Activated effector memory CD4-positive, alpha-beta T cell treated with anti-CD3 and anti-CD28 coated beads, Interleukin-2, amount 50 U/mL, for 16 hours (primary cell): ENCODE measurements at regions not wholly inside any gene's neighbourhood (a gene's known extent, or its start where the extent isn't known, plus 50 kb on each side); places are given as distances from the start of the nearest gene placed in this dataset.
"Not testable (repeated sequence)": the region's sequence is repeated elsewhere in the genome, so short reads cannot be mapped to it uniquely, and the experiment has no call there.

Source experiments
- DNase-seq: peaks from one replicate; pipeline ENCODE4 v3.0.0-alpha.2; 2020

DNA sequence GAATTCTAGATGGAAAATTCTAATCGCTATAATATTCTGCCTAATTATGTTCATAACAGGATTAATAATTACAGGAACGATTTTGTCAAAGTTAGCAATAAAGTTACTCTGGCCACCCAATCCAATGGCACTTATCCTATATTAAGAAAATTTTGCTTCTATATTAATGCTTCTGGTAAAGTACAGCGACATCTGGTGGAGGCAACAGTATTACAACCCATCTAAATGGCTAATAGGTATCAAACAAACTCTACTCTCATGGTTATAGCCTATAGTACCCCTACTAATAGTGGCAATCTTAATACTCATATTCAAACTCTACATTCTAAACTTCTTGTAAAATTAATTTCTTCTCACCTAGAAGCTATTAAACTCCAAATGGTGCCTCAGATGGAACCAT is 1084.7 kb upstream of the LRRTM1 start:
- no peak for DNase-seq

DNA sequence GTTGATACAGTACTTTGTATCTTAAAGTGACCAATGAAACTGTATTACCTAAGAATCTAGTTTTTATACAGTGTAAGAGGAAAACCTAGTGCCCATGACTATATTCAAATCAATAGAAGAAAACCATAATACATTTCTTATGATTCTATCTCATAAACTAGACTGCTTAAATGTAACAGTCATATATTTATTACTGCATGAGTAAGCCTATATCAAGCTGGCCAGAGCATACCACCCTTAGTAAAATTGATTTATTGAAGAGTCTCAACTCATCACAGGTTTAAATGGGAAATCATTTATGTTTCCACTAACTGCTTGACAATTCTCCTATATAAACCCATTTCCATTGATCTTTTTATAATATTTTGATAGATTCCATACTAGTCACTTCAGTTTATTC is 1059.2 kb upstream of the LRRTM1 start:
- no peak for DNase-seq

DNA sequence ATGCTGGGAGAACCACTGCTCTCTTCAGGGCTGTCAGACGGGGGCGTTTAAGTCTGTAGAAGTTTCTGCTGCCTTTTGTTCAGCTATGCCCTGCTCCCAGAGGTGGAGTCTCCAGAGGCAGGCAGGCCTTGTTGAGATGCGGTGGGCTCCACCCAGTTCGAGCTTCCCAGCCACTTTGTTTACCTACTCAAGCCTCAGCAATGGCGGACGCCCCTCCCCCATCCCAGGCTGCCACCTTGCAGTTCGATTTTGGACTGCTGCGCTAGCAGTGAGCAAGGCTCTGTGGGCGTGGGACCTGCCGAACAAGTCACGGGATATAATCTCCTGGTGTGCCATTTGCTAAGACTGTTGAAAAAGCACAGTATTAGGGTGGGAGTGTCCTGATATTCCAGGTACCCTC is 1057.9 kb upstream of the LRRTM1 start:
- not testable (repeated sequence) for DNase-seq

DNA sequence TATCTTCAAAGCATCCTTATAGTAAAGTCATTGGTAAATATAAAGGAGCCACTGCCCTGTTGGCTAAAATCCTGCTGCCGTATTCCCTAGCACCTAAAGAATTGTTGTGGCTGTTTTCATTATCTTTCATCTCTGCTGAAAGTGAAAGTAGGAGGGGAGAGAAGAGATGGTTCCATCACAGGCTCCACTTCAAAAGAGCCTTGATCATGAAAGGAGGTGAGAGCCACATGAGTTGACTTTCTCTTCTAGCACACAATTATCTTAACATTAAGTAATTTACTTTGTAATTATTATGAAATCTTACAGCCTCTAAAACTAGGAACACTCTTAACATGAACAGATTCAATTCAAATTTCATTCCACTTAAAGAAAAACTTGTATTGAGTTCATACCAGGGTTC is 1050.9 kb upstream of the LRRTM1 start:
- DNase-seq, result no peak

DNA sequence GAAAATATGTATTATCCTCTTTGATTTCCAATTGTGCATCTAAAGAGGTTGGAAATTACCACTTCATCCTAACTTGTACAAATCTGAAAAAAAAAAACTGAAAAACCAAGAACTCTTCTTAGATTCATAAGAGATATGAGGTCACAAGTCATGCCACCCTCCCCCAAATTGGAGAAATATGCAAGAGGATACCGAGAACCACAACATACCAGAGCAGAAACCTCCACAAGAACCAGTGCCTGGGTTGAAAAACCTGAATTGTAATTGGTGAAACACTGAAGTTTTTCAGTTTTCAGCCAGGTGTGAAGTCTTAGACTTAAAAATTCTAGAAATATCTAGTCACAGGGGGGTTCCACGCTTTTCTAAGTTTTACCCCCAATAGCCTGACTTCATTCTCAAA is 1029.5 kb upstream of the LRRTM1 start:
- DNase-seq, result no peak

DNA sequence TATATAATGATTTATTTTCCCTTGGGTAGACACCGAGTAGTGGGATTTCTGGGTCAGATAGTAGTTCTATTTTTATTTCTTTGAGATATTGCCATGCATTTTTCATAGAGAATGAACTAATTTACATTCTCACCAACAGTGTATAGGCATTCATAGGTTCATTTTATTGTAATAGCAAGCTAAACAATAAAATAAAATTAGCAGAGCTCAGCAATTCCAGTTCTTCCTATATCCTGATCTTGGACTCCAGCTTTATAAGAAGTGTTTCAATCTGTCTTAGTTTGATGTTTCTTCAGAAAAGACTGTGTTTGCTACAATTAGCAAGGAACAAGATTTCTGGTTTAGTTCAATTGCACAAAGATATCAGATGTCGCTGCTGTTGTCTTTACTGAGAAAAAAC is 1024.4 kb upstream of the LRRTM1 start:
- DNase-seq, result no peak

DNA sequence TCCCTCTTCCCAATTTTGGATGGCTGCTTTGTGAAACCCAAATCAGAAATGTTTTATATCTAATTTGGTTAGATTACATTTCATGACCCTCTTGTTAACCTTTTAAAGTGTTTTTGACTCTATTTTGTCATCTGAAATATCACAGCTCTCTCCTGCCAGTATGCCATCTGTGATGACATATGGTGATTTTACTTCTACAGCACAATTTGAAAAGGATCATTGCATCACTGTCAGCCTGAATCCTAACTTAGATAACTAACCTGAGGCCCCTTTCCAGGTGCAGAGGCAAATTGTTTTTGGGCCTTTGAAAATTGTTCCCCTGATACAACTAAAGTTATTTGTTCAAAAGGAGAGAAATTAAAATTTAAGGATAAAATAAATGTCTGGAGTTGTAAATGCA is 1023.4 kb upstream of the LRRTM1 start:
- no peak for DNase-seq

DNA sequence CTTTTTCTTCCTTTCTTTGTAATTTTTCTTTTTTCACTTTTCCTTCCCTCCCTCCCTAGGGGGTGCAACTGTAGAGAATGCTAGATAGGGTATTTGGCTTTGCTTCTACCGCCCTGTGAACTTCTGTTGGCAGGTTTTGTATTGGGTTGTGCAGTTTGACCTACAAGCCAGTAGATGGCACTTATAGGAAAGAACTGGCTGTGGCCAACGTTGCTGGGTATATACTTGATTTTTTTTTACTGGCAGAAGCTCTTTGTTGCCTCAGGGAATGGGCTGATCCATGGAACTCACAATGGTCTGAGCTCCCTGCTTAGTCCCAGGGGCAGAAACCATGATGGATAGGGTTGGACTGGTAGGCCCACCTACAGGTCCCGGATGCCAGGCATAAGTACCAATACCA is 1019.5 kb upstream of the LRRTM1 start:
- no peak for DNase-seq

DNA sequence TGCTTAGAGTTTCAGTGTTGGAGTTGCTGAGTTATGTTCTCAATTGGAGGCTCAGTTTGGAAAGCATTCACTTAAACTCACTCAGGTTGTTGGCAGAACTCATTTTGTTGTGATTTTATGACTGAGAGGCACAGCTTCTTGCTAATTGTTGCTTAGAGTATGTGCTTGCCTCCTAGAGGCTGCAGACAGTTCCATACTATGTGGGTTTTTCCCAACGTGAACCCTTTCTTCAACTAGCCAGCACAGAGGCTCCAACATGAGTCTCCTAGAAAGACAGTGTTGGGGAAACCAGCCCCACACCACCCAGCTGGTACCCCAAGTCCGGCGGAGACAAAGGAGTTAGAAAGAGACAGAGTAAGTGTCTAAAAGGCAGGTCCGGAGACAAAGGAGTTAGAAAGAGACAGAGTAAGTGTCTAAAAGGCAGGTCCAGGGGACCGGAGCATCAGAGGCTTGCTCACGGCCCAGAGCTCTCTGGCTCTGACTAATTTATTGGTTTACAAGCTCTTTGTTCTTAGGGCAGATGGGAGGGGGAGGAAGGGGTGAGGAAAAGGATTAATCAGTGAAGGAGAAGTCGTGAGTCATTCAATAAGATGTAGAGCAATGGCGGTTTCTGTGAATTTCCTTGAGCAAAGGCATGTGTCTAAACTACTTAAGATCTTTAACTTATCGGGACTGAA is 999.7 kb upstream of the LRRTM1 start:
- no peak for DNase-seq

DNA sequence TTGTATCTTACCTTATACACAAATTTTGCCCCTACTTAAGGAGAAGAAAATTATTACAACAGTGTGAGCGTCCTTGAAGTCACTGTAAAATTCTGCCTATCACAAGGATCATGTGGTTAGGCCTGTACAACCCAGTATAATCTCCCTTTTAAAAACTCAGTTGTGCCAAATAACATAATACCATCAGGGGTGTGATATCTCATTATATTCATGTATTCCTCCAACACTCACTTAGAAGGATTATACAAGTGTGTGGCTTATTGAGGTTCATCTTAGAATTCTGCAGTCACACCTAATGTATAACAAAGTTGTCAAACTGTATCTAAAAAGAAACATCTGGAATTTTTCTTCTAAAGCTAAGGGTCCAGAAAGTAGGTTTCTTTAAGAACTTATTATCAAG is 998.8 kb upstream of the LRRTM1 start:
- DNase-seq, result no peak

DNA sequence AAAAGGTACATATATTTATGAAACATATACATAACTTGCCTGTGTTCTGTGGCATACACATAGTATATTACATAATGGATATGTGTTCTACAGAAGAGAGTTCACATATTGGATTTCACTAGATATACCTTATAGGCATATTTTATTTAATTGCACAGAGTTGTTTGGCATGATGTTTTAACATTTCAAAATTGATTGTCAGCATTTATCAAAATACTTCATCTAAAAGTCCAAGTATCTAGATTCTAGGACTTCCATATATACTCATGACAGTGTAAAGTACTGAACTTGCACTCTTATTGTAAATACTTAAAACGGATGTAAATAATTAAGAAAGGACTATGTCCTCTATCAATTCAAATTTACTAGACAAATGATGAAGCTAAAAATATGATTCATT is 995.3 kb upstream of the LRRTM1 start:
- DNase-seq, result no peak

DNA sequence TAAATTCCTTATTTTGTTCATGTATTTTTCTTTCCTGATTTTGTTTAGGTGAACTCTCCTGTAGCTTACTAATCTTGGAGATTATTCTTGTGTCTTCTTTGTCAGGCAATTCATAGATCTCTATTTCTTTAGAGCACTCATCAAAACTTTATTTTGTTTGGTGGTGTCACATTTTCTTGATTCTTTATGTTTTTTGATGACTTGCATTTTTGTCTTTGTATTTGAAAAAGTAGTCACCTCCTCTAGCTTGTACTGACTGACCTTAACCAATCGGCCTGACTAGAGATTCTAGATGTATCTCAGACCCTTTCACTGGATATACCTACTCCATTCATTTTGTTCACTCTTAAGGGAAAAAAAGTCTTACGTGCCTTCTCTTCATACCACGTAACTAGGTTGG is 986.3 kb upstream of the LRRTM1 start:
- no peak for DNase-seq

DNA sequence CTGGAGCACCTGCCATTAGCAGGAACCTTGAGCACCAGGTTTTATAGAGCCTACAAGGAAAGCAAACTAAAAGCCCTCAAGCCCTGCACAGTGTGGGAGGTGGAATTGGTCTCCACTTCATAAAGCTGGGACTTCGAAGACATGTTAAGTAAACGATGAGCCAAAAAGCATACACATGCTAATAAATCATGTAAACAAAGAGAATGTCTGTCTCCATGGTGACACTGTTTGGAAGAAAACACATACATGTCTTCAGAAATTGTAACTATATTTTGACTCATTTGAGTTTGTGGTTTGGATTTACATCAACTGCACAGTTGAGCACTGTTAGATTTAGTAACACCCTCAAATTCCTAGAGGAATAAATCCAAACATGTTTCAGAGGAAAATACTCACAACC is 978.5 kb upstream of the LRRTM1 start:
- no peak for DNase-seq

DNA sequence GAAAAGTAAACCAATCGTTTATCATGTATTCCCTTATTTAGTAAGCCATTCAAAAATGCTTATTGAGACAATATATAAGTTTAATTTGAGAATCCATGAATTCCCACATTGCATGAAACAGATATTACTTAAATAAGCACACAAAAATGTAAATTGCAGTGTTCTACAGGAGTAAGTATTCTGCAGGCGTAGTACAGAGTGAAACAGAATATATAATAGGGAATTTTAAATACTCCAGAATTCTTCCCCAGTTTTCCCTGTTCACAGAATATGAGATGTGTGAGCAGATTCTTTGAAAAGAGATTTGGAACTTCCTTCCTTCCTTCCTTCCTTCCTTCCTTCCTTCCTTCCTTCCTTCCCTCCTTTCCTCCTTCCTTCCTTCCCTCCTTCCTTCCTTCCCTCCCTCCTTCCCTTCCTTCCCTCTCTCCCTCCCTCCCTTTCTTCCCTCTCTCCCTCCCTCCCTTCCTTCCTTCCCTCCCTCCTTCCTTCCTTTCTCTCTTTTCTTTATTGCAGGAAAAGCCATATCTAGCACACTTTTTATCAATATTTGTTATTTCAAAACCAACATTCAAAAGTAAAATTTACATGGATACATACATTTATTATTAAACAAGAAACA is 977.7 kb upstream of the LRRTM1 start:
- no peak for DNase-seq

DNA sequence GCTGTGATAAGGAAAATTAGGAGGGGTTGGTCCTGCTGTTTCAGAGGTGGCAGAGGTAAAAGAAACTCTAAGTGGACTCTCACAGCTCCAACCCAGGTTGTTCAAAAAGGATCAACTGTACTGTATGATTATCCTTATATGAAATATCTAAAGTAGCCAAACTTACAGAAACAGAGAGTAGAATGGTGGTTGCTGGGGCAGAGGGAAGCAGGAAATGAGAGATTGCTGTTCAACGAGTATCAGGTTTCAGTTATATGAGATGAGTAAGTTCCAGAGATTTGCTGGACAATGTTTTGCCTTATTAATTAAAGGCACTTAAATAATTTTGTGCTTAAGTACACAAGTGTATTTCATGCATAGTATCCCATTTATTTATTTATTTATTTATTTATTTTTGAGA is 972.0 kb upstream of the LRRTM1 start:
- no peak for DNase-seq

DNA sequence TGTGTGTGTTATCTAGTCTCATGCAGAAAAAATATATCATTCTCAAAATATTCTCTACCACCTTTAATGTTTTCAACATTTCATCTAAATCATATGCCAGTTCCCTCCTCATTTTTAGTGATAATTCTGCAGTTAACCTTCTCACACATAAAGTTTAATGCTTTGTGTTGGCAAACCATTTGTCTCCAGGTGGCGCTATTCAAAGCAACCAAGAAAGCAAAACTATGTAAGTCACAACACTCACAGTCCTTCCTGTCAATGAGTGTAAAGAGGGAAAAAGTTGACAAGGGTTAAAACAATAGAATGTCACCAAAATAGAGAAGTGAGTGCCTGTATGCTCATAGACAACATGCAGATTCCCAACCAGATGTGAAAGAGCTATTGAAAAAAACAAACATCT is 961.6 kb upstream of the LRRTM1 start:
- no peak for DNase-seq

DNA sequence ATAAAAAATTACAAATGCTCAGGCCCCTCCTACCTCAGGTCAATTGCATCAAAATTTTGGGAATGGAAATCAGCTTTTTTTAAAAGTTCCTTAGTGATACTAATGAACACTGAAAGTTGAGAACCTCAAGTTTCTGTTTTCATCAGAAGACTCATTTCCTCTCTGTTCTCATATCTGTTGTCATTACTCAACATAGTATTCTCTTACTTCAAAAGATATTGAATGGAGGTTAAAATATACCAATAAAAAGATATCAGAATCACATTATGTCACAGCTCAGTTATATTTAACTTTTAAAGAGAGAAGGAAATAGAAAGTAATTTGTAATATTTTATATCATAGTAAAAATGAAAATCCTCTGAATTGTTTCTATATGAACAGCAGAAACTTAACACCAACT is 959.4 kb upstream of the LRRTM1 start:
- no peak for DNase-seq

DNA sequence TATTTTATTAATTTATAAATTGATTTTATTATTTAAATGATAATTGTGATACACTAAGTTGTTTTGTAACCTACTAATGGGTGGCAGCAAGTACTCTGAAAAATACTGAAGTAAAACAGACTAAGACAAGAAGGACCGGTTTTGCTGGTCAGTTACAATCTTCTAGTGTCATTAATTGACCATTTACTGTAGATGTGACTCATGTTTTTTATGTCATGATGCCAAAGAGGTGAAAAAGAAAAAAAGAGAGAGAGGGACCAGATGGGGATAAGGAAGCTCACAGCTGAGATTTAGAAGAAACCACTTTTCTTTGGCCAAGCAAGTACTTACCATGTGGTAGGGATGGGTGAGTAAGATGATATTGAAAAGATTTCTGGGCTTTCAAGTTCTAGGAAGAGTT is 955.8 kb upstream of the LRRTM1 start:
- DNase-seq, result no peak

DNA sequence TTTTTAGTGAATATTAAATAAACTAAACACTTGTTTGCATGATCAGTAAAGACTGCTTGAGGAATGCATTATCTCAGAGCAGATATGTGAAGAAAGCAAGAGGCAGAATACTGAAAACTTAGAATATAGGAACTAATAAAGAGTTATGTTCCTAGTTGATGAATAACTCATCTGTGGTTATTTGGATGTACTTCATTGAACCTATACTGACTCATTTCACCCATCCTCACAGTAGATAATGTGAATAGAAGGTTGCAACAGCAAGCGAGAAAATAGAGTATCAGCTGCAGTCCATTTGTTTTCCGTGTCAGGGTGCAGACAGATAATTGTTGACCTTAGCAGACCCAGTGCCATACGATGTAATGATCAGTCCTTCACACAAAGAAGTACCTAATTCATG is 945.7 kb upstream of the LRRTM1 start:
- no peak for DNase-seq

DNA sequence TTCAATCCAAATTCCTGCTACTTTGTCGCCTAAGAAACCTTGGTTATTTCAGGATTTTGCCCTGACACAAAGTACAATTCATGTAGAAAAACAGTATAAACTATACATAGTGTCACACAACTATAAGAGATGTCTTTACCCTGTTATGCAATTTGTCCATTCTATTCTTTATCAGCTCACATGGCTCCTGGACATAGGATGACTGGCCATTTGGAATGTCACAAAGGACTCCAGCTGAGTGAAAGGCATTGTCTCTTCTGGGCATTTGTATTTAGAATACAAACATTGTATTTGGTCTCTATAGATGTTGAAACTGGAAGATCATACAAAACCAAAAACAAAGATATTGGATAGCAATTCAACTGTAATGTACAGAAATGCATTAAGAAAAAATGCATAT is 944.6 kb upstream of the LRRTM1 start:
- no peak for DNase-seq

DNA sequence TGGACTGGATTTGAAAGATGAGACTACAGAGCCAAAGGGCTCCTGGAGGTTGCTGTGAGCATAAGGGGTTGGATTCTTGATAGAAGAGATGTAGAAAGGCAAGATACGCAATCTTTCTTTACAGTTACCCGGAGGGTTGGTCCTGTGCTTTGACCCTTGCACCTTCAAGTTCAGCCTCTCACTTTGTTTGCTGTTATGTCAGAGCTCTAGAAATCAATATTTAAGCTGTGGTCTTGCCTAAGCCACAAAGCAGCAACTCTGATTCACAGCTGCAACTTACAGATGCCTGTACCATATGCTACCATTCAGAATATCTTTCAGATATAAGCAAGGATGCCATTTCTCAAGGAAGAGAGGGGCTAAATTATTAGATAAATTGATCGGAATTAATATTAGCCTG is 943.1 kb upstream of the LRRTM1 start:
- no peak for DNase-seq

DNA sequence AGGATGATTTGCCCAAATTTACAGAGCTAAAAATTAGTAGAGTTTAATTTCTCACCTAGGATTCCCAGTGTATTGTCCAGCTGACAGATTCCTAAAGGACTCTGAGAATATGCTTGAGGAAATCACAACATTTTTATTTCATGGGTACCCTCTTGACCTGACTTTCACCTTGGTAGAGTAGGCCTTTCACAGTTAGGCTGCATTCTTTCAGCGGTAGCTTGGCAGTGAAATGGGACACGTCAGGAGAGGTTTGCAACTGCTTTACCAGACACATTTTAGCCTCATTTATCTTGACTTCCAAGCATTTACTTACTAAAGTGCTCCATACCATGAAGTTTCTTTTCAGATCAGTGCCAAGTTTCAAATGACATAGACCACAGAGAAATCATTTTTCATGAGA is 937.9 kb upstream of the LRRTM1 start:
- DNase-seq, result no peak

DNA sequence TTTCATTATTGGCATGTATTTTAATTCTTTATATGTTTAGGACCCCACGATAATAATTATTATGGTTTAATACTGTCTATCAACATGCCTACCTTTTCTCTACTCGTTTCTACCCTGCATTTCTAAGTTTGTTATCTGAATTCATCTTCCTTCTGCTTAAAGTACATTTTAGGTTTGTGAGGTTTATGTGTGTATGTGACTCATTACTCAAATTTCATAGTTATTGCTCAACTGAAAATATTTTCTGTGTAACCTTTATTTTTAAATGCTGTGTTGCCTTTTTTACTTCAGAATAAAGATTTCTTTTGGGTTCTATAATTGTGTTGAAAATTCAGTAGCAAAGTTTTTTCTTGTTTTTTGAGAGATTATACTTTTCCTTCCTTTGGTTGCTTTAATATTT is 933.9 kb upstream of the LRRTM1 start:
- no peak for DNase-seq

DNA sequence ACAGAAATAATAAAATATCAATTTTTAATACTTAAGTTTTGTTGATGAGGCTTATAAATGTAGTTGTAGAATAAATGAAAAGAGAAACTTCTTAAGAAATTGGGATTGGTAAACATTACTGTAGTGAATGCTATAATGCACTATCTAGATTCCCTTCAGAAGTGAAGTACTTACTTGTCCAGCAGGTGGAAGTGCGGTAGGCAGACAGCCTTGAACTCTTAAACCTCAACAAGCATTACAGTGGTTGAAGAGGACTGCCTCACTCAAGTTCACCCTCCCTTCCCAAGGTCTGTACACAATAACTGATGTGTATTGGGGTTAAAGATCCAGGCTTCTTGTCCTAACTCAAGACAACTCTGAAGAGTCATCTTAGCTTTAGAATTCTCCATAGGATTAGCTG is 931.0 kb upstream of the LRRTM1 start:
- DNase-seq, result no peak

DNA sequence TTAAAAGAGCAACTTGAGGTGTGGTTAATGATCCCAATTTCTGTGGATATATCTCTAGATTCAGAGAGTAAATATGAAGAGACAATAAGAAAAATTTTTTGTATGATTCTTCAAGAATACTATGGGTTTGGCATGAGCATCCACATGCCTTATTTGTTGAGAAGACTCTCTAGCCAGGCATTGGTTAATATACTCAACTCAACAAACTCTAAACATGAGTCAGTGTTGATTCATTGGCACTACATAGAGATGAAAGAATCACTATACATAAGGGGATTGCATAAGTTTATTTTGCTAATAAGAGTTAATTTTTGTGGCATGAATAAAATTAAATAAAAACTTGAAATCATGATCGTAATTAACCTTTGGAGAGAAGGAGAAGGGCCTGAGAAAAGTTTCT is 930.2 kb upstream of the LRRTM1 start:
- no peak for DNase-seq
